Activated T-cell treated with anti-CD3 and anti-CD28 coated beads, Interleukin-2, amount 50 U/mL, for 72 hours (primary cell): ENCODE measurements at regions not wholly inside any gene's neighbourhood (a gene's known extent, or its start where the extent isn't known, plus 50 kb on each side); places are given as distances from the start of the nearest gene placed in this dataset.
A peak's percentile ranks its signal among the peaks of the same experiment; 100 is the strongest.

ENCODE experiments used
- ATAC-seq, 2 donors: fragments of 150-1000 bp; cut with Tn5 transposase; replicated peaks in 1 of 2; 2 replicates each; pipeline ENCODE4 v1.10.0; 2021; ENCODE audit warnings: moderate library complexity in 2 of 2, mild to moderate bottlenecking in 1 of 2
- DNase-seq, 2 donors: peaks; one replicate each; pipeline ENCODE4 v3.0.0; 2021 to 2022; ENCODE audit warnings: mixed read lengths in 1 of 2
- H3K27ac Mint-ChIP-seq: one replicate; pipeline ENCODE4 v1.8.0; 2022; ENCODE audit warnings: mild to moderate bottlenecking, moderate library complexity, mixed read lengths
- H3K27me3 Mint-ChIP-seq: one replicate; pipeline ENCODE4 v1.8.0; 2022; ENCODE audit warnings: low read depth, mixed read lengths
- H3K36me3 Mint-ChIP-seq, 2 donors: one replicate each; pipeline ENCODE4 v1.8.0; 2022; ENCODE audit warnings: mixed read lengths in 2 of 2, mild to moderate bottlenecking in 1 of 2; ENCODE audit not compliant: insufficient read depth in 2 of 2
- H3K4me1 Mint-ChIP-seq: one replicate; pipeline ENCODE4 v1.8.0; 2022; ENCODE audit warnings: low read depth, mixed read lengths
- H3K4me3 Mint-ChIP-seq, 2 donors: one replicate each; pipeline ENCODE4 v1.8.0; 2022; ENCODE audit warnings: mild to moderate bottlenecking in 2 of 2, mixed read lengths in 2 of 2, moderate library complexity in 2 of 2
- H3K9me3 Mint-ChIP-seq, 2 donors: one replicate each; pipeline ENCODE4 v1.8.0; 2022; ENCODE audit warnings: mixed read lengths in 2 of 2

DNA sequence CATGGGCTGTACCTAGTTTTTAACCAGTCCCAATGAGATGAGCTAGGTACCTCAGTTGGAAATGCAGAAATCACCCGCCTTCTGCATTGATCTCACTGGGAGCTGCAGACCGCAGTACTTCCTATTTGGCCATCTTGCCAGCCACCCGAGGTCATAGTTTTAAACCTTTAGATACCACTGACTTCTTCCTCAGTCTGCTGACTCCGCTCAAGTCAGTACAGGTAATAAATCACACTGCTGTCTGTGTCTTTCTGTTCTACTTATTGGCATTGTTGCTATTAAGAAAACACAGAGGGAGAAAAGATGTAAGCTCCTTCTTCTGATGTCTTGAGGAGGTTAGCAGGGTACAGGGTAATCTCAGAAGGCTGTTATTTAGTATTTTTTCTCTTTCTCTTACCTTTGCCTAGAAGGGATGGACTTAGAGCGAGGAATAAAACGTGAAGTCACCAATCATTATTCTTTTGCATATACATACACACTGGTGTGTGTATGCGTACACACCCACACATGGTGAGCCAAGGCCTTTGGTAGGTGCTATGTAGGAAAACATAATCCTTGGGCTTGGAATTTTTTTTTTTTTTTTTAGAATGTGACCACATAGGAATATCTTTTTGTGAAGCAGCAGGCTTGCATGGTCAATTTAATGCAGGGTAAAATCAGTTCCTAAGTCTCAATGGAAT is 197.2 kb downstream of the EDEM1 start:
- no peak for ATAC-seq
- Mint-ChIP-seq H3K9me3 (peaks cover 4 to 9% of the 10 kb centered on the region in 2 donors), H3K4me1 (no peaks in the 10 kb centered on the region), H3K36me3 (no peaks in the 10 kb centered on the region), H3K4me3 (no peak overlapping the region), H3K27me3 (peaks cover 21% of the 10 kb centered on the region), H3K27ac (no peak overlapping the region)
- no peak for DNase-seq

- DNase-seq (no peak), ATAC-seq (no peak)
- no peak overlapping the region for H3K27ac Mint-ChIP-seq
- no peaks in the 10 kb centered on the region for H3K36me3 Mint-ChIP-seq
- peaks cover 15% of the 10 kb centered on the region for H3K27me3 Mint-ChIP-seq
- H3K4me1 Mint-ChIP-seq = no peaks in the 10 kb centered on the region
- H3K4me3 Mint-ChIP-seq = no peak overlapping the region
- H3K9me3 Mint-ChIP-seq = no peaks in the 10 kb centered on the region
These were observed 200.6 kb downstream of the EDEM1 start for GRCh38 chr3:5388091-5388490.

- H3K27me3 Mint-ChIP-seq = peaks cover 10% of the 10 kb centered on the region
These were observed 201.6 kb downstream of the EDEM1 start for GRCh38 chr3:5389057-5389456.

DNA sequence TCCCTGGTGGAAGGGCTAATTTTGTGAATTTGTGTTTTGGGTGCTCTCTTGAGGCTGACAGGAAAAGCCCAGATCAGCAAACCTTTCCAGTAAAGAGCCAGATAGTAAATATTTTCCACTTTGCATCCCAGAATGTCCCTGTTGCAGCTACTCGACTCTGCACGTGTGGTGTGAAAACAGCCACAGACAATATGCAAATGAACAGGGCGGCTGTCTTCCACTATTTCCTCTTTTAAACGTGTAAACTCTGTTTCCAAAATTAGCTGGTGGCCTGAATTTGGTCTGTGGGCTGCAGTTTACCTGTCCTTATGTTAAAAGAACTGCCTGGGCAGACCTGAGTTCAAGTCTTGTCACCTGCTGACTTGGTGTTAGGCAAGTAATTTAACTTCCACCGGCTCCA is 202.7 kb downstream of the EDEM1 start:
- no peak overlapping the region for H3K27ac Mint-ChIP-seq
- H3K9me3 Mint-ChIP-seq = no peaks in the 10 kb centered on the region
- no peak overlapping the region for H3K4me3 Mint-ChIP-seq
- no peaks in the 10 kb centered on the region for H3K4me1 Mint-ChIP-seq
- no peak for ATAC-seq
- no peak for DNase-seq
- peaks cover 10% of the 10 kb centered on the region for H3K27me3 Mint-ChIP-seq
- H3K36me3 Mint-ChIP-seq = no peaks in the 10 kb centered on the region

More at GRCh38 chr3:5389057-5389456, 201.6 kb downstream of the EDEM1 start:
- Mint-ChIP-seq H3K9me3 (no peaks in the 10 kb centered on the region), H3K36me3 (no peaks in the 10 kb centered on the region), H3K4me1 (no peaks in the 10 kb centered on the region), H3K4me3 (no peak overlapping the region), H3K27ac (no peak overlapping the region)
- ATAC-seq (no peak), DNase-seq (no peak)

DNA sequence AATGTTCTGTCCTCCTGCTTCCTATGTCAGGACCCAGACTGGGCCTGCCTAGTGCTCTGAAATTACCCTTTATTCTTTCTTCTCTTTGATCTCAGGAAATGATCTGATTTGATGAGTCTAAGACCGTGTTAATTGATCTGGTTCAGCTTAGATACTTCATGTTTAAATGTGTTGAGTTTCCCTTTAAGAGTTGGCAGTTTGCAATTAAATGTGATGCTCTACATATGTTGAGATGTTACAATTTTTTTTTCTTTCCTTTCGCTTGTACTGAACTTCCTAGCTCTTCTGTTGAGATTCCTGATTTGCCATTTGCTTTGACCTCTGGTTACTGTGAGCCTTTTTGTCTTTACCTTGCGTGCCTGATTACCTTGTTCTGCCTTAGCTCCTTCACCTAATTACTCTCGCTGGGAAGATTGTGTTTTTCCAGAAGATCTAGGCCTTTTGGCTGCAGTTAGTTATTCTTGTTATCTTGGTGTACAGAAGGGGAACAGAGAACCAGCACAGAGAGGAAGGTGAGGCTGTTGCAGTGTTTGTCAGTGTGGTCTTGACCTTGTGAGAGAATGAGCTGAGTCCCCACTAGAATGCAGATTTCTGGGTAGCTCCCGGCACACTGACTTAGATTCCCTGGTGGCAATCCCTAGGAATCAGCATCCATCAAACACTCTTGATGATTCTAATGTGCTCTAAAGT is 203.6 kb downstream of the EDEM1 start:
- Mint-ChIP-seq H3K4me3 (no peak overlapping the region), H3K27ac (no peak overlapping the region), H3K27me3 (peaks cover 2% of the 10 kb centered on the region), H3K9me3 (no peaks in the 10 kb centered on the region), H3K36me3 (no peaks in the 10 kb centered on the region), H3K4me1 (no peaks in the 10 kb centered on the region)
- DNase-seq (no peak), ATAC-seq (no peak)

GRCh38 chr3:5401002-5401401 is 213.5 kb downstream of the EDEM1 start:
- H3K36me3 Mint-ChIP-seq = no peaks in the 10 kb centered on the region
- no peak for ATAC-seq
- no peaks in the 10 kb centered on the region for H3K4me1 Mint-ChIP-seq
- H3K27me3 Mint-ChIP-seq = peaks cover 11% of the 10 kb centered on the region
- H3K27ac Mint-ChIP-seq = no peak overlapping the region
- no peak overlapping the region for H3K4me3 Mint-ChIP-seq
- DNase-seq = no peak
- H3K9me3 Mint-ChIP-seq = no peaks in the 10 kb centered on the region

DNA sequence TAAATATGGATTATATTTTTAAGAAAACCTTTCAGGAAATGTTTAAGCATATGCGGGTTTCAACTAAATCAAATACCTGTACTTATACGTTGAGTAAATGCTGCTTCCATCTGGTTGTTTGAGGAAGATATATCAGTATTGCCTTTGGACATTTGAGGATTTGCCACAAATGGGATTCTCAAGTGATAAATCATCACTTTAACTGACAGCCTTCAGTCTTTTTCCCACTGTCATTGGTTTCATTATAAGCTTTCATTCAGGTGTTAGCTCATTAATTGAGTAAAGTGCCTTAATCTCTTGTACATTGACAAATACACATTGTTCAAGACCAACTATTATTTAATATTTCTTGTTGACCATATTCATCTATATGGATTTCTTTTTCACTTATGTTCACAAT is 217.2 kb downstream of the EDEM1 start:
- H3K9me3 Mint-ChIP-seq = peaks cover 0 to 3% of the 10 kb centered on the region in 2 donors
- H3K27ac Mint-ChIP-seq = no peak overlapping the region
- H3K4me3 Mint-ChIP-seq = no peak overlapping the region
- ATAC-seq (no peak), DNase-seq (no peak)
- no peaks in the 10 kb centered on the region for H3K4me1 Mint-ChIP-seq
- H3K36me3 Mint-ChIP-seq = no peaks in the 10 kb centered on the region
- no peaks in the 10 kb centered on the region for H3K27me3 Mint-ChIP-seq

GRCh38 chr3:5411786-5412185 is 224.3 kb downstream of the EDEM1 start:
- H3K36me3 Mint-ChIP-seq = peaks cover 0 to 2% of the 10 kb centered on the region in 2 donors
- H3K27me3 Mint-ChIP-seq = peaks cover 10% of the 10 kb centered on the region
- H3K4me1 Mint-ChIP-seq = no peaks in the 10 kb centered on the region
- H3K4me3 Mint-ChIP-seq = no peak overlapping the region
- peaks cover 6 to 10% of the 10 kb centered on the region in 2 donors for H3K9me3 Mint-ChIP-seq
- H3K27ac Mint-ChIP-seq = no peak overlapping the region
- ATAC-seq = no peak
- DNase-seq = no peak

DNA sequence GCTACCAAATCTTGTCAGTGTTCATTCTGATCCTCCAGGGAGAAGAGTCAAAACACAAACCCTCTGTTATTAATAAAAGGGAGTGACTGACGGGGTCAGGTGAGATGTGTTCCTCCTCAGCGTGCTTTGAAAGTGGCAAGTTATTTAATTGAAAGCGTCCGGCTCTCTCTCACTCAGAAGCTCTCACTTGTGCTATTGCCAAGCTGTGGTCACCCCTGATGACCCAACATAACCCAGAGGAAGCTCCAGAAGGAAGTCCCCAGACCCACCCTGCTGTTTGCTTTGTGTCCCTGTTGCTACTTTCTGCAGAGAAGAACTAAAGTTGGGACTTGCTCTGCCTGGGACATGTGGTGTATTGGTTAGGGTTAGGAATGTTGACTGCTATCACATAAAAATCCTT is 235.6 kb downstream of the EDEM1 start:
- Mint-ChIP-seq H3K36me3 (no peaks in the 10 kb centered on the region), H3K27ac (no peak overlapping the region), H3K9me3 (no peaks in the 10 kb centered on the region), H3K27me3 (peaks cover 13% of the 10 kb centered on the region), H3K4me3 (no peak overlapping the region), H3K4me1 (peaks cover under 1% of the 10 kb centered on the region)
- no peak for DNase-seq
- no peak for ATAC-seq

GRCh38 chr3:5423523-5423922 is 236.0 kb downstream of the EDEM1 start:
- Mint-ChIP-seq H3K4me3 (no peak overlapping the region), H3K27ac (no peak overlapping the region), H3K4me1 (peaks cover 5% of the 10 kb centered on the region), H3K36me3 (no peaks in the 10 kb centered on the region), H3K9me3 (no peaks in the 10 kb centered on the region), H3K27me3 (peaks cover 17% of the 10 kb centered on the region)
- no peak for ATAC-seq
- DNase-seq = no peak

GRCh38 chr3:5425371-5425770 is 237.9 kb downstream of the EDEM1 start:
- peaks cover 16% of the 10 kb centered on the region for H3K4me1 Mint-ChIP-seq
- H3K9me3 Mint-ChIP-seq = no peaks in the 10 kb centered on the region
- H3K4me3 Mint-ChIP-seq = no peak overlapping the region
- ATAC-seq (no peak), DNase-seq (no peak)
- H3K27ac Mint-ChIP-seq = no peak overlapping the region
- no peaks in the 10 kb centered on the region for H3K36me3 Mint-ChIP-seq
- H3K27me3 Mint-ChIP-seq = peaks cover 23% of the 10 kb centered on the region

- Mint-ChIP-seq H3K27ac (no peak overlapping the region), H3K9me3 (no peaks in the 10 kb centered on the region), H3K27me3 (peaks cover 23% of the 10 kb centered on the region), H3K4me1 (peaks cover 16% of the 10 kb centered on the region), H3K36me3 (no peaks in the 10 kb centered on the region), H3K4me3 (no peak overlapping the region)
- ATAC-seq (peak; percentile 83), DNase-seq (peak; percentile 73 to 76)
These were observed 238.8 kb downstream of the EDEM1 start for GRCh38 chr3:5426094-5426883.

DNA sequence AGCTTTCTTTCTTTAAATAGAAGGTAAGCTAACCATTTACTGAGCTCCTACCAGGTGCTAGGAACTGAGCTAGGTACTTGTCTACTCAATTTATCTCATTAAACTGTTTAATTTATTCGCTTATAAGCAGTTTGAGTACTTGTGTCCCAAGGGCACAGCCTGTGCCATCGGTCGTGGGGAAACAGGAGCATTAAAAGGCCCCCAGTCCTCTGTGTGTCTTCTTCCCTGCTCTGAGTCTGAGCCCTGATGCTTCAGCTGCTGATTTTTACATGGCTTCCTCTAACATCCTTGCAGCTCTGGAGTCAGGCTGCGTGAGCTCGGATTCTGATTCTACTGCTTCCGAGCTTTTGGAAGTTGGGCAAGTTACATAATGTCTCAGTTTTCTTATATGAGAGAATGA is 239.5 kb downstream of the EDEM1 start:
- no peak for ATAC-seq
- no peaks in the 10 kb centered on the region for H3K9me3 Mint-ChIP-seq
- H3K27me3 Mint-ChIP-seq = peaks cover 23% of the 10 kb centered on the region
- peaks cover 16% of the 10 kb centered on the region for H3K4me1 Mint-ChIP-seq
- H3K36me3 Mint-ChIP-seq = no peaks in the 10 kb centered on the region
- no peak overlapping the region for H3K4me3 Mint-ChIP-seq
- no peak for DNase-seq
- H3K27ac Mint-ChIP-seq = no peak overlapping the region
